GM18517 (cell line): ENCODE measurements at regions not wholly inside any gene's neighbourhood (a gene's known extent, or its start where the extent isn't known, plus 50 kb on each side); places are given as distances from the start of the nearest gene placed in this dataset.

Experiments
- ATAC-seq: cut with Tn5 transposase; IDR thresholded peaks from one replicate; pipeline ENCODE4 v1.9.1; 2021; ENCODE audit warnings: mild to moderate bottlenecking, moderate library complexity; ENCODE audit not compliant: unreplicated experiment

DNA sequence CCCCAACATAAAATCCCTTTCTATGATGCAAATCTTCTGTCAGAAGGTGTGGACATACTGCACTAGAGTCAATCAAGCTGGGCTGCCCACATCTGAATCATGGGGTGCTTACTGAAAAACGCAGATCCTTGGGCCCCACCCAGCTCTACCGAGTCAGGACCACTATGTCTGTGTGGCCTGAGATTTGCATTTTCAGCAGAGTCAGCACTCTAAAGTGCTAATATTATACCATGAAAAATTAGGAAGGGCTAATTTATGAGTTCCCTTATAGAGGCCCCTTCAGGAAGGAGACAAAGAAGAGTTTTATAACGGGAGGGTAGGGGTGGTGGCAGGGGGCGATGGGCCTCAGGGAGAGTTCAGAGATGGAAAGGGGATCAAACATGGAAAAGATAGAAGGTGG lies 163.3 kb upstream of the NABP1 start:
- ATAC-seq = no peak

DNA sequence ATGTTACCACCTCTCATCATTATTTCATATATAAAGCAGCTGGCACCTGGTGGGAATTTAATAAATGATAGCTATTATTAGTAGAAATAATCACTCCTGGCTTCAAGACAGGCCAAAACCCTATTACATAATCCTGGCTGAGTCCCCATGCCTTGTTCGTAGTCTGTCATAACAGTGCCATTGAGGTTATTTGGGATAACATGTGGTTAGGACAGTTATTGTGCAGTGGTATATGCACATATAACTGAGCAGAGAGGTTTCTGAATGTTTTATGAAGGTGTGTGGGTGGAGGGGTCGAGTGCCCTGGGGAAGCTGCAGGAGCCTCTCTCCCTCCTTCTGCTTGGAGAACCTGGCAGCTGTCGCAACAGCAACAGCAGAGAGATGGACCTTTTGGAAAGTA lies 162.4 kb upstream of the NABP1 start:
- no peak for ATAC-seq

DNA sequence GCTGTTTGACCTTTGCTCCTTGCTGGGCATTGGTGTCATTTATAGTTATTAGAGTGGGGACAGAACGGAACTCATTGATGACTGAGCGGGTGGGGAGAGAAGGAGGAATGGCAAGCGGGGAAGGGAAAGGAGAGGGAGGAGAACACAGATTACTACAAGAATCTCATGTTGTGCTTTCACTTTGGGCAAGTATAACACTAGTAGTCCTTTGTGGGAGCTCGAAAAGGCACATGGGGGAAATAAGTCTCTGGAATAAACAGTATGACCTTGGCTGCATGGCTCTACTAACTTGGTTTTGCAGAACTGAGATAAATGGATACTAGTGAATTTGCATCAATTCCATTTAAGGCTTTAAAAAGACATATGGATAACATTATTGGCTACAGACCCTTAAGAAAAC lies 161.7 kb upstream of the NABP1 start:
- no peak for ATAC-seq

DNA sequence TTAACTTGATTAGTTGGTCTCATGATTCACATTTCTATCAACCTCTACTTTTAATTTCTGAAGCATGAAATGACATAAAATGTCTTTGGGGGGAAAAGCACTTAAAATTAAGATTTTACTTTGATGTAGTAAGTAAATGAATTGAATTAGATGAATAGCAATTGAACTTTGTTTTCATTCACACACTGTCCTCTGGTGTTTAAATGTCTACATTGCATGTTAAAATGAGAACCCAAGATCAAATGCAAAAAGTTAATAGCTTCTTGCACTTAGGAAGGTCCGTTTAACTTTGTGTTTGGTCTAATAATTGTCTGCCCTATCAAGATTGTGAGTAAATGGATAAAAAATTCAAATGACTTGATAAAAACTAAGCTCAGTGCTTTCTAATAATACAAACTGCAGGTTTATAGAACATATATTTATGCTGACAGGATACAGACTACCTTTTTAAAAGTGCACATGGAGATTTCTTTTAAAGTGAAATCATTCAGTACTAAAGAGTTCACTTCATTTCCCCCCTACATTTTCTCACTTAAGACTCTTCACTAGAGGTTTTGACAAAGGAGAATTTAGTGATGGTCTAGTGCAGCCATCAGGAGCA lies 156.2 kb upstream of the NABP1 start:
- no peak for ATAC-seq

DNA sequence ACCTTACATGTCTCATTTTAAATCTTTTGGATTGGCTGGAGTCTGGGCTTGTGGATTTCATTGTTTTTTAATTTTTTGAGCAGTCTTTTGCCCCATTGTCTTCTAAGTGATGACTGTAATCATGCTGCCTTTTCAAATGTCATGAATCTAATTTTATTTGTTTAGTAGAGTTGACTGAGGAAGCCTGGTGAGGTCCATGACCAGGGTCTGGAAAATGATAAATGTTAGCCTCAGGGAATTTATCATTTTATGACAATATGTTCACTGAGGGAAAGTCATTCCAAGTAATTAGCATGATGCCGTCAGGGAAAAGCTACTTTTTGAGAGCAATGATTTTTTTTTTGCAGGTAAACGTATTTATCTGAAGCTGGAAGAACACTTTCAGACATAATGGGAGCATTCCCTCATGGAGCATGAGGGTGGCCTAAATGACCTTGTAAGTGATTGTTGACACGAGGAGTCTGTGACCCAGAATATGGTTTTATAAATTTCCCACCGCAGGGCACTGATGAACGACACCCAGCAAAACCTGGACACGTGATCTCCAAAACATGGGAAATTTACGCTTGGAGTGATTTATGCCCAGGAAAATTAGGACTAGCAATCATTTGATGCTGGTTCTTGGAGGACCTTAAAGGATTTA lies 155.3 kb upstream of the NABP1 start:
- no peak for ATAC-seq

DNA sequence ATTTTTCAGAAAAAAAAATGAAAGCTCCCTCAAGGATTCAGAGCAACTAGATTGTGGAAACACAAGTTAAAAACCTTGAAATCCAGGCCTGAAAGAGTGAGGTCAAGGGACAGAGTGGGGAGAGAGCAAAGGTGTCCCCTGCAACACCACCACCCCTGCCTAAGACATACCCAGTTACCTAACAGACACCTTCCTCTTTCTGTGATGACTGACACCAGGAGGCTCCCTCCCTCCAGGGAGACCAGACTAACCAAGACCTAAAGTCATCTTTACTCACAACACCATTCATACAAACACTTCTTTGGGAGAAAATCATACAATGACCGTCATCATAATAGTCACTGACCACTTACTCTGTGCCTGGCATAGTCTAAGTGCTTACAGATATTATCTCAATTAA lies 151.8 kb upstream of the NABP1 start:
- ATAC-seq = no peak

DNA sequence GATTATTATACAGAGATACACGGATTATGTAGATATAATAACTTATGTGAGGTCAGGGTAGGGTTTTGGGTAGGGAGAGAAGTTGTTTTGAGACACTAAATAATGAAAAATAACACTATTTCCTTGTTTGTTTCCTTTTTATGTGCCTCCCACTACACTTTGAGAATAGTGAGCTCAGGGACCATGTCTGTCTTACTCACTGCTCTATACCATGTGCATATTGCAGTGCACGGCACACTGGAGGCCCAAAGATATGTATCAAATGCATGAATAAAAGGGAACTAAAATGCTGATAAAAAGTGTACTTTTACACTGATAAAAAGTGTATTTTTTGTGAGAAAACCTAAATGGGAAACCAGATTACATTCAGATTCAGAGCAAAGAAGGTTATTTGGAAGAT lies 151.4 kb upstream of the NABP1 start:
- ATAC-seq = no peak

DNA sequence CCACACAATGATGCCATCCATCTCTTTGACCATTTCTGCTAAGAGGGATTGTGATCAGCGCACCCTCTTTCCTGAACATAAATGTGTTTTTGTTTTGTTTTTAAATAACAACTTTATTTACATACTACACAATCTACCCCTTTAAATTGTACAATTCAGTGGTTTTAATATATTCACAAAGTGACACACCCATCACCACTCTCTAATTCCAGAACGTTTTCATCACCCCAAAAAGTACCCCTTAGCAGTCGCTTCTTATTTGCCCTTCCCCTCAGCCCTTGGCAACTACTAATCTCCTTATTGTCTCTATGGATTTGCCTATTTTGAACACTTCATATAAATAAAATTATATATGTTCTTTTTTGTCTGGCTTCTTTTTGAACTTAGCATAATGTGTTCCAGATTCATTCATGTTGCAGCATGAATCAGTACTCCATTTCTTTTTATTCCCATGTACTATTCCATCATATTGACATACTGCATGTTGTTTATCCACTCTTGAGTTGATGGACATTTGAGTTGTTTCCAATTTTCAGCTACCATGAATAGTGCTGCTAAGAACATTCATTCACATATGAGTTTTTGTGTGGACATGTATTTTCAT lies 150.9 kb upstream of the NABP1 start:
- no peak for ATAC-seq

DNA sequence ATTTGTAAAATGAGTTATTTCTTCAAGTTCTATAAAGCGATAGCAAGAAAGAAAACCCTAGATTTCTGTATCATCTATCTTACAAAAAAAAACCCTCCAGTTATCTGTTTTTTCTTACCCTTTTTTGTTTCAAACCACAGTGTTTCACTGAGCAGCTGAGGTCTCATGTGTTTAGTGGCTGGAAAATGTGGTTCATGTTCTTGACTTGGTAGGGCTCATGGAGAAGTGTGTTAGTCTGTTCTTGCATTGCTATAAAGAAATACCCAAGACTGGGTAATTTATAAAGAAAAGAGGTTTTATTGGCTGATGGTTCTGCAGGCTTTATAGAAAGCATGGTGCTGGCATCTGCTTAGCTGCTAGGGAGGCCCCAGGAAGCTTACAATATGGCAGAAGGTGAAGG lies 147.3 kb upstream of the NABP1 start:
- no peak for ATAC-seq

DNA sequence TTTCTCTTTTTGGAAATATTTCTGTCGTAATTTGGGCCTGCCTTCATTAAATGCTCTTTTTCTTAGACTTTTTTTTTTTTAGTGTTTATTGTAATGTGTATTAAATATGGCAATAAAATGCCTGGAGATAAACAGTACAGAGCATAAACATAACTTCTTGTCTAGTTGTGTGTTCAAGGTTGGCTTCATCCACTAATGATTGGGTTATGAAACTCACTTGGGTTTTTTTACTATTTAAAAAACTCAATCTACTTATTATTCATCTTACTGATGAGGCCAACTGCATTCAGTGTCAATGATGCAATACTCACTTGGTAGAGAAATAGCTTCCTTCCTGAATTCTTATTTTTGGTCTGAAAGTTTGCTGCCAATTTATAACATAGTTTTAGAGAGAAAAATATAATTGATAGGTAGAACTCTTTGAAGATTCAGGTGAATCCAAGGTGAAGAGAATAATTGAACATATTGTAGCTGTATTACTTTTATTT lies 144.2 kb upstream of the NABP1 start:
- ATAC-seq = no peak

DNA sequence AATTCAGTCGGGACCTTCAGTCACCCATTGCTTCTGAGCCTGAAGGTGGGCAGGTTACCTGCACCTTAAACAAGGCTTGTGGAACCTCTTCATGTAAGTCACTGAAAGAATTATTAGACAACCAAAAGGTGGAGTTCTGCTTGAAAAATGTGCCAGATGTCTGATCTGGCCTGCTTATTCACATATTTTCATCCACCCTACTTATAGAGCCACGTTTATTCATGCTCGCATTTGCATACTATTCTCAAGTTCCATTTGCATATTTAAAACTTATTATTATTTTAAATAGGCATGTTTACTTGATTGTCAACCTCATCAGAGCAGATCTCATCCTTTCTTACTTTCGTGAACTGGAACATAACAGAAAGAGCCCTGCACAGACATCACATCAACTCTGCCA lies 140.0 kb upstream of the NABP1 start:
- no peak for ATAC-seq

DNA sequence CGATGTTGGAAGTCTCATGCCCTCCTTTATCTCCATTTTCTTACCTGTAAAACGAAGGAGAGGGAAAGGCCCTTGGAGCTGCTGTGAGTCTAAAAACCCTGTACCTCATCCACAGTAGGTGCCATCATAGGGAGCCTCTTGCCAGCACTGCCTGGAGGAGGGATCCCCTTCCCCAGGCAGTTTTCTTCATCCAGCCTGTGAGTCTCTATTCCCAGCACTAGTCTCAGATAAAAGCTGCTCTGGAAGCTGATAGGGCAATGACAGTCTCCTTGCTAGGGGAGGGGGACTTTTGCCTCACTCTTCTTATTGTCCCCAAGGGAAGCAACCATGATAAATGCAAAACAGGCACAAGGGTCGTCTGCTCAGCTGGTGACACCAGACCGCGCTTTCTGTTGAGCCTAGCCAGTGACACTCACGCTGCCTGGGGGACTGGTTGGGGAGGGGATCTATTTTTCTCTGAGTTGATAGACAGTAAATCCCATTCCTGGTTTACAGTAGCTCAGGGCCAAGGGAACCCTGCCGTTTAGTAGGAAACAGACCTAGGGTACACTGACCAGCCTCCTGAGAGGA lies 139.5 kb upstream of the NABP1 start:
- no peak for ATAC-seq

DNA sequence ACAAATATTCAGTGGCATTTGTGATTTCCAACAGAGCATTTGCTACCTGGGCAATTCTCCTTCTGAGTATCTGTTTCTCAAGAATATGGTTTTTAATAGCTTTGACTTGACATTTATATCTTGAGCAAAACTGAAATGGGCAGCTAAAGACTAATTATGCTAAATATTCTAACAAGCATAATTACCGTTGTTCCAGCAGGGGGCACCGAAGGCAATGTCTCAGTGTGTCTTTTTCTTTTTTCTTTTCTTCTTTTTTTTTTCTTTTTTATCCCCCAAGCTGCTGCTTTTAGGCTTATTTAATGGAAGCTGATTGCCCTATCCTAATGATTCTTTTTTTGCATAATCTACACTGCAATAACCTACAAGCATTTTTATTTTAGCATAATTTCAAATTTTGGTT lies 138.9 kb upstream of the NABP1 start:
- ATAC-seq = no peak

DNA sequence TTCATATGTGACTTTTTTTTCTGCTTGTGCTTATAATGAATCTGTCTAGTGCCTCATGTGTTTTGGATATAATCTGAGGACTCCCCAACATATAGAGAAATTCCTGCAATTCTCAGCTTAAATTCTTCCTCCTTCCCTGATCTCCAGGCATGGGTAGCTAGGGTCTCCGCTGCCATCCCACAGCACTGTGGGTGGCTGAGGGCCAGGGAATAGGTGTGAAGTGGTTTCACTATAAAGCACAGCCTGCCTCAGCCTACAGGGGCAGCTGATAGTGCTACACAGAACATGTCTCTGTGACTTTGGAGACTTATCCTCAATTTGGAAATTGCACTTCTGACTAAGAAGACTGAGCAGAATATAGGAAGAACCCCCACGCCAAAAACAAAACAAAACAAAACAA lies 137.3 kb upstream of the NABP1 start:
- no peak for ATAC-seq

DNA sequence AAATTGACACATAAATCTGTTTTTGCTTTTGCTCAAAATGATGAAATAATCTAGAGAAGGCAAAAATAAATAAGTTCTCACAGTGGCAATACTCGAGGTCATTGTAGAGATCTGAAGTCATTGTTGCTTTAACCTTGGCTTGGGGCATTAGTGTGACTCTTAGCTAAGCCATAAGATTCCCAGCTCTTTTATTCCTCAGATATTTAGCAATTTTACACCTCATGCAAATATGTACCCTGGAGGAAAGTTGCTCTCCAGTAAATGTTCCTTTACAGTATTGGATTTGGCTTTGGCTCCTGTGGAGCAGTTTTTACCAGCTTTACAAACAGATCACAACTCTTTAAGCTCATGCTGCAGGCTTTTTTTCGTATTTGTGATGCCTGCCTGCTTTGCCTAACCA lies 134.2 kb upstream of the NABP1 start:
- ATAC-seq = no peak

DNA sequence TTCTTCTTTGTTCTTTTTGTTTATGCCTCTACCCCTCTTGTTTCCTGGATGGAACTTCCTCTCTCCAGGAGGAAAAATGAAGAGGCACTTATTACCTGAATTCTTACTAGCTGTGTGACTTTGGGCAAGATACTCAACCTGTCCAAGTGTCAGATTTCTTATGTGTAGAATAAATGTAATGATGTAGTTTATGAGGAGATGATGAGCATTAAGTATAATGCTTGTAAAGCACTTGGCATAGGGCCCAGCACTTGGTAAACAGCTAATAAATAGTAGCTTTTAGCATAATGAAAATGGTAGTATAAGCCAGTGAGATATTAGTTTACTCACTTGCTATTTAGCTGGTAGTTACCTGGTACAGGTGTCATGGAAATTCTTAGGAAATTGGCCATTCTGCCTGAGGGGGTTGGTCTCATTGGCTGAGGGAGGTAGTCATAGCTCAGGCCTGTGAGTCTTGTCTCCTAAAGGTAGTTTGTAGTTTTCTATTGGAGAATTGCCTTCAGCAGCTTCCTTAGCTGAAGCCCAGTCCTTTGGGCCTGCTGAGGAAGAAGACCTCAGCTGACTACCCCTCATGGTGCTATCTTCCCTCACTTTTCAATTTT lies 133.4 kb upstream of the NABP1 start:
- ATAC-seq = no peak

DNA sequence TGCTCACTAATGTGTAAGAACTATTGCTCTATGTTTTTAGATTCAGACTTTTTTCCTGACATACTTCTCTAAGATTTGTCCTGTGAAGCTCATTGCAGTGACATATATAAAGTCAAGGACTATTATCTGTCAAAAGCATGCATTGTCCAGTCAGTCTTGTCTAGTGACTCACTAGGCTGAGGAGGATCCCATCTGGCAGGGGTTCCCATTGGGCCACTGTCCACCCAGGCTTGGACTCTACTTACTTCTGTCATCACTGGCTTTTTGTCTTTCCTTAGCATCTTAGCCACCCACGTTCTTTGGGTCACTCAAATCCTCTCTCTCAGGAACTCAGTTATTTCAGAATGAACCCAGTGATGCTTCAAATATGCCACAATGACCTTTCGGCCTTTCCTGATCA lies 132.6 kb upstream of the NABP1 start:
- ATAC-seq = no peak

DNA sequence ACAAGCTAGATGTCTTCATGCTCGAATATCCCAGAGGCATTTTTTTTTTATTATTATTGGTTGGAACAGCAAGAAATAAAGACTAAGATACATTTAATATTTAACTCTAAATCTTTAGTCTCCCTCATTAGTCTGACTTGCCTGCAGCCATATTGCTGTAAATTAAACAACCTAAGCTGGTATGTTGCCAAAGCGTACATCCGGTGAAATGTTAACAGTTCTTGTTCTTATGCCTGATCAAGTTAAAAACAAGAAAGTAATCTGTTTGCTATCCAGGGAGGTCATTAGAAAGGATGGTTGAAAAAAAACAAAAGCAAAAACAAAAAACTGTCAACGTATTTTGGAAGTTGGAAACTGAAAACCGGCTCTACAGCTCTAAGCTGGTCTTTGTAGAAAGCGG lies 125.9 kb upstream of the NABP1 start:
- no peak for ATAC-seq

DNA sequence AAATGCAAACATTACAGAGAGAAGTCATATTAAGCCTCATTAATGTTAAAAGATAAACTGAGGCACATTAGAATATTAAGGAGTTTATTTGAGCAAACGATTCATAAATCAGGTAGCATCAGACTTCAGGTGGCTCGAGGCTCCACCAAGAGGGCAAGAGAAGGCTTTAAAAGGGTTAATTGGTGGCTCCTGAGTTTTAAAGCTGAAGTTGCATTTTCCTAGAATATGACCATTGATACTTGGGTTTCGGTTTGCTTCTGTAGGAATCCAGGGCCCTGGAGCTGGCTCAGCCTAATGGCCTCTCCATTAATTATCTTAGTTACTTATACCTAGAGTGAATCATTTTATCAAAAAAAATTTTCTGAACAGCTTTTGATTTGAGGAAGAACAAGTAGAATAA lies 123.7 kb upstream of the NABP1 start:
- ATAC-seq = no peak

DNA sequence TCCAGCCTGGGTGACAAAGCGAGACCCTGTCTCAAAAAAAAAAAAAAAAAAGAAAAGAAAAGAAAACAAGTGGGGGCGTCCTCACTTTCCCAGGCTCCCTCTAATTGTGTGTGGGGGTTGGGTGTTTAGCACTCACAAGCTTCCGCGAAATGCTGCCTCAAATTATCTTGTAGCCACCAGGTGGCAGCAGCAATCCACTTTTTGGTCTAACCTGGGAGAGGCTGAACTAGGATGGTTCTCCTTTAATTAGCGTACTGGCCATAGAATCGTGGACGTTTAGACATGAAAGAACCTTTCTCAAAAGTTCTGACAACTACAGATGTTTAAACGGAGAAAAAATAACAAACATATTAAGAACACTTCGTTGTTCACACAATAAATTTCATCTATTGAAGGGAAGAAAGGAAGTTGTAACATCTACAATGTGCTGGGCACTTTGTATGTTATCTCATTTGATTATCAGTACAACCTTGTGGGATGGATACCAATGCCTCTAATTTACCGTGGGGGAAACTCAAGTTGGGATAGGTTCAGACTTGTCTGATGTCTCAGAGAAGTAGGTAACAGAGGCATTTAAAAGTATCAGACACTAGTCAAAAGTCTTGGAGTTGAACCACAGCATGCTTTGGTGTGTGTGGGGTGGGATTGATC lies 122.7 kb upstream of the NABP1 start:
- ATAC-seq = peak; percentile 96

DNA sequence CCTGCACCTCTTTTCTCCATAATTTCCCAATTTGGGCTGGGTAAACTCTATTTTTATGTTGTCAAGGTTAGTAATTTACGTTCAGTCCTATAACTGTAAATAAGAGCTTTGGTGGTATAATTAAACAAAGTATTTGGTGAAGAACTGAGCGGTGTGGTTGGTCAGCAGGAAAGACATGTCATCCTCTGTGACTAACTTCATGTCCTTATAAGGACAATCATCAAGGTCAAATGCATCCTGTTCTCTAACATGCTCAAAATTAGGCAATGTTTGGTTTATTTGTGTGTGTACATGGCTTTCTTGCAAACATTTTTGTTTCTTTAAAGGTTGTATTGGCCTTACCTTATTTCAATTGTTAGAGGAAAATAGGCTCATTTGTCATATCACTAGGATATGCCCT lies 121.5 kb upstream of the NABP1 start:
- ATAC-seq = no peak
